Thyroid gland (tissue), 4 donors: ENCODE measurements at regions not wholly inside any gene's neighbourhood (a gene's known extent, or its start where the extent isn't known, plus 50 kb on each side); places are given as distances from the start of the nearest gene placed in this dataset.

Experiments
- DNase-seq, 2 donors: peaks; one replicate each; pipeline ENCODE4 v3.0.0-alpha.2; 2019
- H3K27ac ChIP-seq, 3 donors: fragments of 200-600 bp; sonication (generic); 1 replicate in 2 of 3; 2 replicates in 1 of 3; pipeline ENCODE4 v1.5.1; 2016 to 2019; ENCODE audit warnings: mild to moderate bottlenecking in 1 of 3, moderate library complexity in 1 of 3
- H3K27me3 ChIP-seq: fragments of 200-600 bp; sonication (generic); one replicate; pipeline ENCODE4 v1.5.1; 2019
- H3K36me3 ChIP-seq, 2 donors: fragments of 200-600 bp; sonication (generic); one replicate each; pipeline ENCODE4 v1.5.1; 2016 to 2019
- H3K4me1 ChIP-seq, 2 donors: fragments of 200-600 bp; sonication (generic); one replicate each; pipeline ENCODE4 v1.5.1; 2017 to 2019
- H3K4me3 ChIP-seq, 3 donors: fragments of 200-600 bp; sonication (generic); replicated peaks in 1 of 3; 1 replicate in 2 of 3; 2 replicates in 1 of 3; pipeline ENCODE4 v1.5.1; 2016; ENCODE audit warnings: mild to moderate bottlenecking in 1 of 3
- H3K9me3 ChIP-seq: fragments of 200-600 bp; sonication (generic); one replicate; pipeline ENCODE4 v1.5.1; 2017
- POLR2A ChIP-seq, 2 donors: fragments of 450-650 bp; IDR thresholded peaks; one replicate each; pipeline ENCODE4 v1.6.1; 2017; ENCODE audit warnings: antibody characterized with exemption in 2 of 2, mild to moderate bottlenecking in 2 of 2, moderate library complexity in 1 of 2
- WGBS, 2 donors: methylation state at CpG; one replicate each; pipeline ENCODE4 v1.1.5; 2017; 5-methylcytosine and 5-hydroxymethylcytosine counted together
- intact Hi-C: fragments of 100-400 bp; cut with DNase I; formaldehyde crosslinking; loops from one replicate; pipeline ENCODE4 v1.15.1; 2023
- TF ChIP-seq, protein P1 (sequence below), 6 experiments: fragments of 200-600 bp in 3 of 6; fragments of 450-650 bp in 3 of 6; sonication (generic) in 3 of 6; IDR thresholded peaks; one replicate each; pipeline ENCODE4 v1.5.1; 2016 to 2019; ENCODE audit warnings: antibody characterized with exemption in 6 of 6, mild to moderate bottlenecking in 2 of 6, inconsistent platforms in 1 of 6, moderate library complexity in 1 of 6

DNA sequence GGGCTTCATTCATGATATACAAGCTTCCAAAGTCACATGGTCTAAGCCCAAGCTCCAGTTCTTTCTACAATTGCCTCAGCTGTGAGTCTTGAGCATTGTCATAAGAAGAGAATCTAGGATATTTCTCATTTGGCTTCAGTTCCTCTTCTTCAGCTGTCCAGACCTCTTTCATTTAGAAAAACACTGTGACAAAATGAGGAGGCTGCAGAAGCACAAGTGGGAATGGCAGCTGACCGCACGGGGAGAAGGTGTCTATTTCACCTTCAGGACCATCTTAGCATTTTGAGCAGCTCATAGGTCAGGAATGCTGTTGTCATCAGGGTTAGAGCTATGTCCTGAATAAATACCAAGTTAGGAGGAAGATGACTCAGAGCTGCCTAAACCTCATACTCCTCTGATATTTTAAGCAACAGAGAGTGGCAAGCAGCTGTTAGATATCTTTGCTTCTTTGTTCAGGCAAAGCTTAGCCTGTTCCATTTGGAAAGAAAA lies 390.1 kb upstream of the CITED2 start:
- DNase-seq, result no peak
- intact Hi-C loops, result loop anchor here (10.0 kb wide), 1 partner anchor 390 kb away; the partner anchor contains the start of gene CITED2
- peak overlapping the region; percentile 25 to 85 (median 71) for H3K27ac ChIP-seq
- H3K4me1 ChIP-seq, result peaks cover 41 to 50% of the 10 kb centered on the region in 2 donors
- no peaks in the 10 kb centered on the region for H3K27me3 ChIP-seq
- H3K36me3 ChIP-seq, result no peaks in the 10 kb centered on the region
- TF ChIP-seq, protein P1, sequence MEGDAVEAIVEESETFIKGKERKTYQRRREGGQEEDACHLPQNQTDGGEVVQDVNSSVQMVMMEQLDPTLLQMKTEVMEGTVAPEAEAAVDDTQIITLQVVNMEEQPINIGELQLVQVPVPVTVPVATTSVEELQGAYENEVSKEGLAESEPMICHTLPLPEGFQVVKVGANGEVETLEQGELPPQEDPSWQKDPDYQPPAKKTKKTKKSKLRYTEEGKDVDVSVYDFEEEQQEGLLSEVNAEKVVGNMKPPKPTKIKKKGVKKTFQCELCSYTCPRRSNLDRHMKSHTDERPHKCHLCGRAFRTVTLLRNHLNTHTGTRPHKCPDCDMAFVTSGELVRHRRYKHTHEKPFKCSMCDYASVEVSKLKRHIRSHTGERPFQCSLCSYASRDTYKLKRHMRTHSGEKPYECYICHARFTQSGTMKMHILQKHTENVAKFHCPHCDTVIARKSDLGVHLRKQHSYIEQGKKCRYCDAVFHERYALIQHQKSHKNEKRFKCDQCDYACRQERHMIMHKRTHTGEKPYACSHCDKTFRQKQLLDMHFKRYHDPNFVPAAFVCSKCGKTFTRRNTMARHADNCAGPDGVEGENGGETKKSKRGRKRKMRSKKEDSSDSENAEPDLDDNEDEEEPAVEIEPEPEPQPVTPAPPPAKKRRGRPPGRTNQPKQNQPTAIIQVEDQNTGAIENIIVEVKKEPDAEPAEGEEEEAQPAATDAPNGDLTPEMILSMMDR (IDR thresholded peaks at IDR 0.05), result no peak
- TF ChIP-seq POLR2A (IDR thresholded peaks at IDR 0.05), result no peak
- 32 to 54% methylated on average over 2 of the region's 2 CpGs for WGBS, 2 donors
- no peak overlapping the region for H3K4me3 ChIP-seq
- H3K9me3 ChIP-seq, result no peaks in the 10 kb centered on the region

DNA sequence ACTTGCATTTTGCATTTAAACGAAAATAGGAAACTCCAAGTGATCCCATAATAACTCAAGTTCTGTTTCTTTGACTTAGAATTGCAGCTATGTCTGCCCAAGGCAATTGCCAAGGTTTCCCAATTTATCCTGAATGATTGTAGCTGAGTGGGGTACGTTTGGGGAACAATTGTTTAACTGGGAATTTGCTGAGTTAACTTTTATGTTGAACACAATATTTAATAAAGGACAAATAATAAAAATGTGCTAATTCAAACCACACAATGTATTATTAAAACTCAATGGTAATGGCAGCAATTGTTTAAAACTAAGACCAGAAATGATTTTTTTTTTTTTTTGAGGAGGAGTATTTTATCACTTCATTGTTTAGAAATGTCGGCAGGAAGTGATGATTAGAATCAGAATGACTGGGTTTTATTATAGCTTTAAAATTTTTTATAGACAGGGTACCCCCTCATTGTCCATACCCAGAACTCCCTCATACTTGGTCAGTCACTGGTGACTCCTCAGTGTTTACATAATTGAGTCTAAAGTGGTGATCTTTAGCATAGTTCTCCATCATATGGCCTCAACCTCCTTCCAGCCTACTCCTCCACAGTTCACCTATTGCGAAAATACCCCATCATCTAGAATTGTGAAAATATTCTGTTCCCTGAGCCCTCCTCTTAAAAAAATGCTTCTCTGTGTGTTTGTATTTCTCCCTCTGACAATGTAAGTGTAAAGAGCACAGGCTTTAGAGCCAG lies 389.2 kb upstream of the CITED2 start:
- DNase-seq, result no peak
- WGBS, 2 donors, result 71 to 82% methylated on average over 4 of the region's 4 CpGs
- peaks cover 42 to 51% of the 10 kb centered on the region in 2 donors for H3K4me1 ChIP-seq
- H3K36me3 ChIP-seq, result no peaks in the 10 kb centered on the region
- H3K4me3 ChIP-seq, result no peak overlapping the region
- intact Hi-C loops, result loop anchor here (10.0 kb wide), 1 partner anchor 389 kb away; the partner anchor contains the start of gene CITED2
- peak overlapping the region; percentile 71 to 85 (median 77) for H3K27ac ChIP-seq
- no peaks in the 10 kb centered on the region for H3K9me3 ChIP-seq
- TF ChIP-seq, protein P1 (IDR thresholded peaks at IDR 0.05), result no peak
- TF ChIP-seq POLR2A (IDR thresholded peaks at IDR 0.05), result no peak
- no peaks in the 10 kb centered on the region for H3K27me3 ChIP-seq

GRCh38 chr6:139762587-139763031 lies 388.2 kb upstream of the CITED2 start:
- H3K4me3 ChIP-seq, result no peak overlapping the region
- intact Hi-C loops, result loop anchor here (10.0 kb wide), 1 partner anchor 388 kb away; the partner anchor contains the start of gene CITED2
- WGBS, 2 donors, result 30% methylated on average over 4 of the region's 4 CpGs
- no peaks in the 10 kb centered on the region for H3K36me3 ChIP-seq
- H3K9me3 ChIP-seq, result no peaks in the 10 kb centered on the region
- DNase-seq, result peak; percentile 50 to 55
- peak overlapping the region; percentile 71 to 85 (median 77) for H3K27ac ChIP-seq
- TF ChIP-seq, protein P1 (IDR thresholded peaks at IDR 0.05), result peak in 1 of 6 experiments; percentile 9
- TF ChIP-seq POLR2A (IDR thresholded peaks at IDR 0.05), result peak in 1 of 2 donors; percentile 34
- peaks cover 51 to 61% of the 10 kb centered on the region in 2 donors for H3K4me1 ChIP-seq
- H3K27me3 ChIP-seq, result no peaks in the 10 kb centered on the region

DNA sequence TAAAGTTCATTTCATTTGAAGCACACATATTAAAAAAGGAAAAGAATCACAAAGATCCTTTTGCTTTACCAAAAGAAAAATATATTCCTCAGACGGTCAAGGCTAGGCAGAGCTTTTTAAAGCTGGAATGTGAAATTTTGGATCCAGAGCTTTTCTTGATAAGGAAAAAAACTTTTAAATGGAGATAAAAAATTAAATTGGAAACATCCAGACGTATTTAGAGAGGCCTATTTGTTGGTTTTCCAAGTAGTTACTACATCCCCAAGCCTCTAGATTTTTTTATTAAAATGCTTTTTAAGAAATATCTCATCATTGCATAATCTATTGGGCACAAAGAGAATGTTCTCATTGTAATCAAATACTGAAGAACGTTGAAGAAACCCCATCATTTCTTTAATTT lies 385.7 kb upstream of the CITED2 start:
- Histone ChIP-seq H3K27ac (peak overlapping the region in 2 of 3 donors; percentile 11 to 71), H3K4me1 (peaks cover 66 to 71% of the 10 kb centered on the region in 2 donors), H3K36me3 (no peaks in the 10 kb centered on the region), H3K27me3 (no peaks in the 10 kb centered on the region), H3K4me3 (no peak overlapping the region), H3K9me3 (no peaks in the 10 kb centered on the region)
- 80% methylated on average over 3 of the region's 3 CpGs for WGBS, 2 donors
- TF ChIP-seq, protein P1 (IDR thresholded peaks at IDR 0.05), result no peak
- no peak for TF ChIP-seq POLR2A (IDR thresholded peaks at IDR 0.05)
- intact Hi-C loops, result loop anchor here (10.0 kb wide), 1 partner anchor 385 kb away; the partner anchor contains the start of gene CITED2
- no peak for DNase-seq

DNA sequence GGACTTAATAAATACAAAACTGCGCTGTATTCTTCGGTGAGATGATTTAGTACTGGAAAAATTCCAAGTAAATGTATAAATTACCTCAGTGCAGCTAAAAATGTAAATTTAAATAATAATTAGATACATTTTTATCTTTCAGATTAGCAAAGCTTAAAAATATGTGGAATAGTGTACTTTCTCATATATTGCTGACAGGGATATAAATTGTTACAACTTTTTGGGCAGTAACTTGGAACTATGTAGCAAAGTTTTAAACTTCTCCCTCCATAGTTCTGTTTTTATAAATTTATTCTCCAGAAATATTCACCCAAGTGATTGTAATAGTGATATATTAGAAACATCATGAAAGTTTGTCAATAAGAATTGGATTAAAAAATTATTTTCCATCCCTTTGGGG lies 384.6 kb upstream of the CITED2 start:
- no peaks in the 10 kb centered on the region for H3K36me3 ChIP-seq
- TF ChIP-seq, protein P1 (IDR thresholded peaks at IDR 0.05), result no peak
- TF ChIP-seq POLR2A (IDR thresholded peaks at IDR 0.05), result no peak
- H3K9me3 ChIP-seq, result no peaks in the 10 kb centered on the region
- no peaks in the 10 kb centered on the region for H3K27me3 ChIP-seq
- 94 to 98% methylated on average over 2 of the region's 2 CpGs for WGBS, 2 donors
- no peak for DNase-seq
- no peak overlapping the region for H3K4me3 ChIP-seq
- peak overlapping the region in 2 of 3 donors; percentile 15 to 78 for H3K27ac ChIP-seq
- intact Hi-C loops, result no loop called here
- H3K4me1 ChIP-seq, result peaks cover 66 to 71% of the 10 kb centered on the region in 2 donors
